NT2/D1 (cell line): ENCODE measurements at regions not wholly inside any gene's neighbourhood (a gene's known extent, or its start where the extent isn't known, plus 50 kb on each side); places are given as distances from the start of the nearest gene placed in this dataset.

ENCODE experiments used
- DNase-seq: peaks from one replicate; pipeline ENCODE4 v3.0.0-alpha.2; 2011; ENCODE audit warnings: low read depth, low spot score
- H3K27me3 ChIP-seq: 2 replicates; pipeline ENCODE4 v1.6.0; 2011; ENCODE audit warnings: mild to moderate bottlenecking; ENCODE audit not compliant: insufficient read length, insufficient read depth
- H3K36me3 ChIP-seq: 2 replicates; pipeline ENCODE4 v1.6.1; 2011; ENCODE audit warnings: mild to moderate bottlenecking, low read length, mixed read lengths; ENCODE audit not compliant: insufficient read depth, insufficient read length
- H3K4me1 ChIP-seq: 2 replicates; pipeline ENCODE4 v1.5.1; 2011; ENCODE audit not compliant: insufficient read depth, insufficient read length
- H3K4me3 ChIP-seq: 2 replicates; pipeline ENCODE4 v1.5.1; 2011; ENCODE audit warnings: low read depth; ENCODE audit not compliant: insufficient read length
- H3K9ac ChIP-seq: 2 replicates; pipeline ENCODE4 v1.6.0; 2011; ENCODE audit warnings: low read depth; ENCODE audit not compliant: insufficient read length
- H3K9me3 ChIP-seq: 2 replicates; pipeline ENCODE4 v1.5.1; 2011; ENCODE audit warnings: mild to moderate bottlenecking, low read length; ENCODE audit not compliant: insufficient read depth
- SUZ12 ChIP-seq: IDR thresholded peaks from 2 replicates; pipeline ENCODE4 v1.6.1; 2011; ENCODE audit not compliant: insufficient read length, insufficient read depth; ENCODE audit errors: extremely low read depth
- YY1 ChIP-seq: IDR thresholded peaks from 2 replicates; pipeline ENCODE4 v1.6.1; 2011; ENCODE audit not compliant: insufficient read length, insufficient read depth
- ZNF274 ChIP-seq: IDR thresholded peaks from 2 replicates; pipeline ENCODE4 v1.6.1; 2011; ENCODE audit warnings: mild to moderate bottlenecking, low read depth, low read length

GRCh38 chr2:147373800-147374422 lies 470.9 kb upstream of the ACVR2A start:
- Histone ChIP-seq H3K27me3 (no peaks in the 10 kb centered on the region), H3K9me3 (no peaks in the 10 kb centered on the region), H3K4me3 (no peak overlapping the region), H3K36me3 (no peaks in the 10 kb centered on the region), H3K4me1 (no peaks in the 10 kb centered on the region), H3K9ac (no peak overlapping the region)
- TF ChIP-seq ZNF274 (no peak), SUZ12 (no peak), YY1 (no peak)
- DNase-seq, result no peak

- H3K9me3 ChIP-seq, result no peaks in the 10 kb centered on the region
- H3K27me3 ChIP-seq, result no peaks in the 10 kb centered on the region
- no peaks in the 10 kb centered on the region for H3K36me3 ChIP-seq
- TF ChIP-seq ZNF274, result no peak
- no peak for TF ChIP-seq YY1
- no peak overlapping the region for H3K4me3 ChIP-seq
- H3K9ac ChIP-seq, result no peak overlapping the region
- DNase-seq, result no peak
- H3K4me1 ChIP-seq, result no peaks in the 10 kb centered on the region
These were observed 476.5 kb upstream of the ACVR2A start for GRCh38 chr2:147368306-147368705.

GRCh38 chr2:147366279-147366678 lies 478.6 kb upstream of the ACVR2A start:
- Histone ChIP-seq H3K9me3 (no peaks in the 10 kb centered on the region), H3K4me3 (no peak overlapping the region), H3K36me3 (no peaks in the 10 kb centered on the region), H3K4me1 (no peaks in the 10 kb centered on the region), H3K27me3 (no peaks in the 10 kb centered on the region), H3K9ac (no peak overlapping the region)
- DNase-seq, result no peak
- TF ChIP-seq ZNF274, result no peak
- no peak for TF ChIP-seq SUZ12
- no peak for TF ChIP-seq YY1

GRCh38 chr2:147365622-147366021 lies 479.2 kb upstream of the ACVR2A start:
- TF ChIP-seq YY1, result no peak
- no peak for TF ChIP-seq ZNF274
- TF ChIP-seq SUZ12, result no peak
- H3K27me3 ChIP-seq, result no peaks in the 10 kb centered on the region
- no peak overlapping the region for H3K9ac ChIP-seq
- H3K4me3 ChIP-seq, result no peak overlapping the region
- H3K9me3 ChIP-seq, result no peaks in the 10 kb centered on the region
- no peaks in the 10 kb centered on the region for H3K36me3 ChIP-seq
- no peak for DNase-seq
- H3K4me1 ChIP-seq, result no peaks in the 10 kb centered on the region

GRCh38 chr2:147364597-147364996 lies 480.2 kb upstream of the ACVR2A start:
- H3K9me3 ChIP-seq, result no peaks in the 10 kb centered on the region
- no peak overlapping the region for H3K9ac ChIP-seq
- no peak for DNase-seq
- H3K27me3 ChIP-seq, result no peaks in the 10 kb centered on the region
- no peak for TF ChIP-seq ZNF274
- no peak for TF ChIP-seq SUZ12
- no peak for TF ChIP-seq YY1
- no peaks in the 10 kb centered on the region for H3K36me3 ChIP-seq
- H3K4me1 ChIP-seq, result no peaks in the 10 kb centered on the region
- no peak overlapping the region for H3K4me3 ChIP-seq

GRCh38 chr2:147363181-147363580 lies 481.6 kb upstream of the ACVR2A start:
- no peak for DNase-seq
- Histone ChIP-seq H3K27me3 (no peaks in the 10 kb centered on the region), H3K9me3 (no peaks in the 10 kb centered on the region), H3K4me1 (no peaks in the 10 kb centered on the region), H3K4me3 (no peak overlapping the region), H3K9ac (no peak overlapping the region), H3K36me3 (no peaks in the 10 kb centered on the region)
- TF ChIP-seq YY1 (no peak), ZNF274 (no peak), SUZ12 (no peak)

- Histone ChIP-seq H3K4me3 (no peak overlapping the region), H3K36me3 (no peaks in the 10 kb centered on the region), H3K27me3 (no peaks in the 10 kb centered on the region), H3K9me3 (no peaks in the 10 kb centered on the region), H3K4me1 (no peaks in the 10 kb centered on the region), H3K9ac (no peak overlapping the region)
- no peak for DNase-seq
- no peak for TF ChIP-seq YY1
These were observed 486.5 kb upstream of the ACVR2A start for GRCh38 chr2:147358375-147358774.

GRCh38 chr2:147356157-147356556 lies 488.7 kb upstream of the ACVR2A start:
- DNase-seq, result no peak
- H3K27me3 ChIP-seq, result no peaks in the 10 kb centered on the region
- H3K9me3 ChIP-seq, result no peaks in the 10 kb centered on the region
- no peaks in the 10 kb centered on the region for H3K4me1 ChIP-seq
- H3K4me3 ChIP-seq, result no peak overlapping the region
- H3K36me3 ChIP-seq, result no peaks in the 10 kb centered on the region
- H3K9ac ChIP-seq, result no peak overlapping the region
- TF ChIP-seq ZNF274, result no peak
- no peak for TF ChIP-seq SUZ12
- TF ChIP-seq YY1, result no peak
